ENCODE measurements at regions not wholly inside any gene's neighbourhood (a gene's known extent, or its start where the extent isn't known, plus 50 kb on each side); places are given as distances from the start of the nearest gene placed in this dataset.

GRCh38 chr12:53803194-53803593, 51.4 kb upstream of the CISTR start:
- no peak for DNase-seq

- DNase-seq = no peak
Observed at GRCh38 chr12:53803703-53804102, 51.9 kb upstream of the CISTR start.

- DNase-seq = no peak
Observed at GRCh38 chr12:53804429-53804828, 52.6 kb upstream of the CISTR start.

GRCh38 chr12:53805067-53805466, 53.3 kb upstream of the CISTR start:
- no peak for DNase-seq

- DNase-seq = no peak
Observed at GRCh38 chr12:53805791-53806190, 54.0 kb upstream of the CISTR start.

GRCh38 chr12:53806721-53807120, 54.9 kb upstream of the CISTR start:
- DNase-seq = no peak

GRCh38 chr12:53807322-53807860, 55.6 kb upstream of the CISTR start:
- DNase-seq = no peak

- DNase-seq = no peak
Observed at GRCh38 chr12:53808023-53808705, 56.4 kb upstream of the CISTR start.

- no peak for DNase-seq
Observed at GRCh38 chr12:53809005-53809404, 57.2 kb upstream of the CISTR start.

- DNase-seq = no peak
Observed at GRCh38 chr12:53810950-53811349, 59.2 kb upstream of the CISTR start.

GRCh38 chr12:53811606-53812005, 59.8 kb upstream of the CISTR start:
- no peak for DNase-seq

- no peak for DNase-seq
Observed at GRCh38 chr12:53816360-53817020, 64.7 kb upstream of the CISTR start.

- no peak for DNase-seq
Observed at GRCh38 chr12:53817021-53817389, 65.2 kb upstream of the CISTR start.

- no peak for DNase-seq
Observed at GRCh38 chr12:53820514-53821306, 68.9 kb upstream of the CISTR start.

GRCh38 chr12:53824001-53824712, 72.4 kb upstream of the CISTR start:
- DNase-seq = no peak

GRCh38 chr12:53825246-53826081, 73.7 kb upstream of the CISTR start:
- DNase-seq = no peak

- DNase-seq = no peak
Observed at GRCh38 chr12:53827306-53827705, 75.5 kb upstream of the CISTR start.

- DNase-seq = no peak
Observed at GRCh38 chr12:53828598-53828997, 76.8 kb upstream of the CISTR start.

- no peak for DNase-seq
Observed at GRCh38 chr12:53829130-53829819, 77.5 kb upstream of the CISTR start.

- no peak for DNase-seq
Observed at GRCh38 chr12:53830631-53831030, 78.9 kb upstream of the CISTR start.

GRCh38 chr12:53836119-53836655, 84.4 kb upstream of the CISTR start:
- DNase-seq = no peak

All from NCI-H1105 treated with DMSO at 0.1 percent for 48 hours (cell line).